SK-N-SH (cell line): ENCODE measurements at regions not wholly inside any gene's neighbourhood (a gene's known extent, or its start where the extent isn't known, plus 50 kb on each side); places are given as distances from the start of the nearest gene placed in this dataset.

Source experiments
- CTCF ChIP-seq: fragments of 200-600 bp; sonication (generic); IDR thresholded peaks from 2 replicates; pipeline ENCODE4 v1.6.1; 2017; ENCODE audit warnings: antibody characterized with exemption, mild to moderate bottlenecking, moderate library complexity
- EP300 ChIP-seq, 2 experiments: IDR thresholded peaks; 2 replicates each; pipeline versions ENCODE4 v1.4.0 to v1.6.1; 2012; ENCODE audit warnings: borderline replicate concordance in 1 of 2, low read depth in 1 of 2, low read length in 1 of 2
- GATA2 ChIP-seq: sonication (generic); formaldehyde crosslinking; IDR thresholded peaks from 2 replicates; pipeline ENCODE4 v1.5.0; 2020; ENCODE audit warnings: mild to moderate bottlenecking, missing genetic modification reagents
- NFIC ChIP-seq: IDR thresholded peaks from 2 replicates; pipeline ENCODE4 v1.4.0; 2012; ENCODE audit warnings: borderline replicate concordance
- RFX5 ChIP-seq: IDR thresholded peaks from 2 replicates; pipeline ENCODE4 v1.6.1; 2012; ENCODE audit warnings: mild to moderate bottlenecking, improper control_type of control experiment, low read length
- TF ChIP-seq, protein P1 (sequence below): IDR thresholded peaks from 2 replicates; pipeline ENCODE4 v1.6.1; 2012; ENCODE audit warnings: mild to moderate bottlenecking, low read depth, low read length, moderate library complexity

- no peak for TF ChIP-seq RFX5
- TF ChIP-seq, protein P1, sequence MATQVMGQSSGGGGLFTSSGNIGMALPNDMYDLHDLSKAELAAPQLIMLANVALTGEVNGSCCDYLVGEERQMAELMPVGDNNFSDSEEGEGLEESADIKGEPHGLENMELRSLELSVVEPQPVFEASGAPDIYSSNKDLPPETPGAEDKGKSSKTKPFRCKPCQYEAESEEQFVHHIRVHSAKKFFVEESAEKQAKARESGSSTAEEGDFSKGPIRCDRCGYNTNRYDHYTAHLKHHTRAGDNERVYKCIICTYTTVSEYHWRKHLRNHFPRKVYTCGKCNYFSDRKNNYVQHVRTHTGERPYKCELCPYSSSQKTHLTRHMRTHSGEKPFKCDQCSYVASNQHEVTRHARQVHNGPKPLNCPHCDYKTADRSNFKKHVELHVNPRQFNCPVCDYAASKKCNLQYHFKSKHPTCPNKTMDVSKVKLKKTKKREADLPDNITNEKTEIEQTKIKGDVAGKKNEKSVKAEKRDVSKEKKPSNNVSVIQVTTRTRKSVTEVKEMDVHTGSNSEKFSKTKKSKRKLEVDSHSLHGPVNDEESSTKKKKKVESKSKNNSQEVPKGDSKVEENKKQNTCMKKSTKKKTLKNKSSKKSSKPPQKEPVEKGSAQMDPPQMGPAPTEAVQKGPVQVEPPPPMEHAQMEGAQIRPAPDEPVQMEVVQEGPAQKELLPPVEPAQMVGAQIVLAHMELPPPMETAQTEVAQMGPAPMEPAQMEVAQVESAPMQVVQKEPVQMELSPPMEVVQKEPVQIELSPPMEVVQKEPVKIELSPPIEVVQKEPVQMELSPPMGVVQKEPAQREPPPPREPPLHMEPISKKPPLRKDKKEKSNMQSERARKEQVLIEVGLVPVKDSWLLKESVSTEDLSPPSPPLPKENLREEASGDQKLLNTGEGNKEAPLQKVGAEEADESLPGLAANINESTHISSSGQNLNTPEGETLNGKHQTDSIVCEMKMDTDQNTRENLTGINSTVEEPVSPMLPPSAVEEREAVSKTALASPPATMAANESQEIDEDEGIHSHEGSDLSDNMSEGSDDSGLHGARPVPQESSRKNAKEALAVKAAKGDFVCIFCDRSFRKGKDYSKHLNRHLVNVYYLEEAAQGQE = no peak
- TF ChIP-seq EP300 (IDR thresholded peaks at IDR 0.05; ENCODE audit: borderline replicate concordance in 1 of 2, low read depth in 1 of 2, low read length in 1 of 2) = peak in 1 of 2 experiments; percentile 54; a peak in 1 of 4 replicates
- no peak for TF ChIP-seq GATA2 (CRISPR knock-in tag)
- TF ChIP-seq NFIC = no peak
- TF ChIP-seq CTCF = no peak
Observed at GRCh38 chr13:64556376-64556775, 2673.8 kb downstream of the PCDH9 start.
